ENCODE measurements at regions not wholly inside any gene's neighbourhood (a gene's known extent, or its start where the extent isn't known, plus 50 kb on each side); places are given as distances from the start of the nearest gene placed in this dataset.

DNA sequence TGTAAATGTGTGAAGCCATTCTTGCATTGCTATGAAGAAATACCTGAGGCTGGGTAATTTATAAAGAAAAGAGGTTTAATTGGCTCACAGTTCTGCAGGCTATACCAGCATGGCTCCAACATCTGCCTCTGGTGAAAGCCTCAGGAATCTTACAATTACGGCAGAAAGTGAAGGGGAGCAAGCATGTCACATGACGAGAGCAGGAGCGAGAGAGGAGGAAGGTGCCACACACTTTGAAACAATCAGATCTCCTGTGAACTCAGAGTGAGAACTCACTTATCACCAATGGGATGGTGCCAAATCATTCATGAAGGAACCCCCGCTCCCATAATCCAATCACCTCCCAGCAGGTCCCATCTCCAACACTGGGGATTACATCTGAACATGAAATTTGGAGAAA is 213.6 kb upstream of the TSC22D2 start (continued):
- TF ChIP-seq EGR1 (IDR thresholded peaks at IDR 0.05; ENCODE audit: borderline replicate concordance, low read depth, low read length) (no peak), SP4 (IDR thresholded peaks at IDR 0.05; ENCODE audit: low read length) (no peak), SIN3A (conservative IDR thresholded peaks at IDR 0.05 in 1 of 2, IDR thresholded peaks at IDR 0.05 in 1 of 2; ENCODE audit: low read depth in 1 of 2, low read length in 2 of 2) (no peak)
